ENCODE measurements at regions not wholly inside any gene's neighbourhood (a gene's known extent, or its start where the extent isn't known, plus 50 kb on each side); places are given as distances from the start of the nearest gene placed in this dataset.

DNA sequence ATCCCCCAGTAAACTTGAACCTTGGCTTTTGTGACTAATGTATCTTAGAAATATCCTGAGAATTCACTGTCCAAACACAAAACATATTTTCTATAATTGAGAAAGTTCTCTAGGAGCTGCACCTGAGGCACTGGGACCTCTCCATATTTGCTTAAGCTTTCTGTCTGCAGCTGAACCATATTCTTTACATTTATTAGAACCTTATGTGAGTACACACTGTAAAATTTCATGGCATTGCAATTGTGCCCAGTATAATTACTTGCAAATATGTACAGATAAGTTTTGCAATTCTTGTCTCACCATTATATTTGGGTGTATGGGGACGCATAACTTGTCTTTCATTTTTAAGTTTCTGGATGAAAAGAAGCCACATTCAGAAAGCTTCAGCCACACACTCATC, 280.7 kb upstream of the KLHL1 start:
- peaks cover 9 to 13% of the 10 kb centered on the region in 2 donors for H3K4me1 ChIP-seq (ENCODE audit: control insufficient read depth in 1 of 2, insufficient read depth in 2 of 2, low read length in 2 of 2)
- no peak overlapping the region for H3K27ac ChIP-seq (ENCODE audit: low read depth, low read length)
- no peaks in the 10 kb centered on the region for H3K27me3 ChIP-seq (ENCODE audit: control insufficient read depth in 1 of 2, insufficient read depth in 2 of 2, low read length in 2 of 2)
- H3K9me3 ChIP-seq (ENCODE audit: control insufficient read depth in 1 of 2, low read length in 2 of 2): no peaks in the 10 kb centered on the region
- no peak overlapping the region for H3K4me3 ChIP-seq (ENCODE audit: low read depth in 1 of 2, low read length in 2 of 2)
- H3K36me3 ChIP-seq (ENCODE audit: control insufficient read depth in 1 of 2, insufficient read depth in 2 of 2, low read length in 2 of 2): no peaks in the 10 kb centered on the region
- no peak overlapping the region for H3K9ac ChIP-seq (ENCODE audit: low read depth in 1 of 2, low read length in 2 of 2)

DNA sequence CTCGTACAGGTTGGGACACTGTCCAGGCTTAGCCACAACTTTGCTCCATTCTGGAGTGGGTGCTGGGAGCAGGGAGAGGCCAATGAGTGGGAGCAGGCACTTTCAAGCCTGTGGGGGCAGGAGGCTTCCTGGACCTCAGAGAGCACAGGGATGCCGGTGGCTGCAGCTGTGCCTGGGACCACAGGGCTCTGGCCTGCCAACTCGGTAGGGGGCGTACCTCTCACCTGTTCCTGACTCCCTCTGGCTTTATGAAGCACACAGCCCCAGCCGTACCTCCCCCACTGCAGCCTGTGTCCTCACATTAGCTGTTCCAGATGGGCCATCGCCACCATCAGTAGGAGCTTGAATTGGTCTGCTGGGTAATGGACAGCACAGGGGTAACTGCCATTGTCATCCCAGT, 278.7 kb upstream of the KLHL1 start:
- no peaks in the 10 kb centered on the region for H3K9me3 ChIP-seq (ENCODE audit: control insufficient read depth in 1 of 2, low read length in 2 of 2)
- H3K27ac ChIP-seq (ENCODE audit: low read depth, low read length): no peak overlapping the region
- H3K4me1 ChIP-seq (ENCODE audit: control insufficient read depth in 1 of 2, insufficient read depth in 2 of 2, low read length in 2 of 2): peaks cover 9 to 15% of the 10 kb centered on the region in 2 donors
- H3K9ac ChIP-seq (ENCODE audit: low read depth in 1 of 2, low read length in 2 of 2): no peak overlapping the region
- no peaks in the 10 kb centered on the region for H3K27me3 ChIP-seq (ENCODE audit: control insufficient read depth in 1 of 2, insufficient read depth in 2 of 2, low read length in 2 of 2)
- H3K36me3 ChIP-seq (ENCODE audit: control insufficient read depth in 1 of 2, insufficient read depth in 2 of 2, low read length in 2 of 2): no peaks in the 10 kb centered on the region
- H3K4me3 ChIP-seq (ENCODE audit: low read depth in 1 of 2, low read length in 2 of 2): no peak overlapping the region

DNA sequence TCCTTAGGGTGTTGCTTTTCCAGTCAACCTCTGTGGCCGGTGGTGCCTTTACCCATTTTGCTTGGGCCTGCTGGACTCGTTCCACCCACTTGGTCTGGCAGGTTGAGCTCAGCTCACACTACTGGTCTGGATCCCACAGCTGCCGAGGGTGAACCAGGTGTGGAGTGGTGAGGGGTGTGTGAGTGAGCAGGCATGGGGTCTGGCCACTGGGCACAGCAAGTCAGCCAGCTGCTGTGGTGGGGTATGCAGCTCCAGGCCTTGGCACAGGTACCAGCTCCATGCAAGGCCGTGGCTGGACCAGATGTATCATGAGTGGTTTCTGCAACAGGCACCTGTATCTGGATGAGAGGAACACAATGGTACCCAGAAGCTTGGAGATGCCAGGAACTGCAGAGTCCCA, 277.6 kb upstream of the KLHL1 start:
- peaks cover 10 to 16% of the 10 kb centered on the region in 2 donors for H3K4me1 ChIP-seq (ENCODE audit: control insufficient read depth in 1 of 2, insufficient read depth in 2 of 2, low read length in 2 of 2)
- H3K9me3 ChIP-seq (ENCODE audit: control insufficient read depth in 1 of 2, low read length in 2 of 2): no peaks in the 10 kb centered on the region
- H3K4me3 ChIP-seq (ENCODE audit: low read depth in 1 of 2, low read length in 2 of 2): no peak overlapping the region
- H3K36me3 ChIP-seq (ENCODE audit: control insufficient read depth in 1 of 2, insufficient read depth in 2 of 2, low read length in 2 of 2): no peaks in the 10 kb centered on the region
- no peaks in the 10 kb centered on the region for H3K27me3 ChIP-seq (ENCODE audit: control insufficient read depth in 1 of 2, insufficient read depth in 2 of 2, low read length in 2 of 2)
- no peak overlapping the region for H3K27ac ChIP-seq (ENCODE audit: low read depth, low read length)
- H3K9ac ChIP-seq (ENCODE audit: low read depth in 1 of 2, low read length in 2 of 2): no peak overlapping the region

DNA sequence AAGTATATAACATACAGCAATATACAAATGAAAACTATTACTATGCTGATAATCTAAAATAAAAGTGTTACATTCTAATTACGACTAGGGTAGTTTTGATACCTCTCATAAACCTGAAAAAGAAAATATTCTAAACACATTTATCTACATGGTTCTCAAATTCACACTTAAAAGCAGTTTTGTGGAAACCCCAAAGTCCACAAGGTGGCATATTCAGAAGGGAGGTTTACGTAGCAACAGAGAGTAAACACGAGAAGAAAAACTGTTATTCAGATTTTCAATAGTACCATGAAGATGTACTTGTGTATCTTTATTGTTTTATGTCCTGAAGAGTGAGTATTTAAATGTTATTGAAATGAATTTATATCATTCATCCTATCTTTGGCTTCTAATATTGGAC, 275.9 kb upstream of the KLHL1 start:
- Histone ChIP-seq H3K9ac (ENCODE audit: low read depth in 1 of 2, low read length in 2 of 2) (no peak overlapping the region), H3K36me3 (ENCODE audit: control insufficient read depth in 1 of 2, insufficient read depth in 2 of 2, low read length in 2 of 2) (no peaks in the 10 kb centered on the region), H3K27ac (ENCODE audit: low read depth, low read length) (no peak overlapping the region), H3K4me3 (ENCODE audit: low read depth in 1 of 2, low read length in 2 of 2) (no peak overlapping the region), H3K27me3 (ENCODE audit: control insufficient read depth in 1 of 2, insufficient read depth in 2 of 2, low read length in 2 of 2) (no peaks in the 10 kb centered on the region), H3K9me3 (ENCODE audit: control insufficient read depth in 1 of 2, low read length in 2 of 2) (no peaks in the 10 kb centered on the region), H3K4me1 (ENCODE audit: control insufficient read depth in 1 of 2, insufficient read depth in 2 of 2, low read length in 2 of 2) (peaks cover 5 to 10% of the 10 kb centered on the region in 2 donors)

DNA sequence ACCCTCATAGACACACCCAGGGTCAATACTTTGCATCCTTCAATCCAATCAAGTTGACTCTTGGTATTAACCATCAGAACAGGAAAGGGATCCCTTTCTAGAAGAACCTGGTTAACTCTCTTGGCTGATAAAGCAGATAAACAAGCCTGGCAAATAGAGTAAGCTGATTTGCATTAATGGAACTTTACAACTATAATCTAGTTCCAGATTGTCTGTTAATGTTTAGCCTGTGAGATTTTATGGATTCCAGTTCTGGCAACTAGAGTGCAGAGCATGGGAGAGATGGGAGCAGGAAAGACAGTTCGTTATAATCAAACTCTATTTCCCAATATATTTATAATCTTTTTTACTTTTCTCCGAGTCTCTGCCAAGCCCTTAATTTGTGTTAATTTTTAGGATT, 272.6 kb upstream of the KLHL1 start:
- Histone ChIP-seq H3K9ac (ENCODE audit: low read depth in 1 of 2, low read length in 2 of 2) (no peak overlapping the region), H3K4me1 (ENCODE audit: control insufficient read depth in 1 of 2, insufficient read depth in 2 of 2, low read length in 2 of 2) (peaks cover 5 to 12% of the 10 kb centered on the region in 2 donors), H3K36me3 (ENCODE audit: control insufficient read depth in 1 of 2, insufficient read depth in 2 of 2, low read length in 2 of 2) (no peaks in the 10 kb centered on the region), H3K27me3 (ENCODE audit: control insufficient read depth in 1 of 2, insufficient read depth in 2 of 2, low read length in 2 of 2) (no peaks in the 10 kb centered on the region), H3K9me3 (ENCODE audit: control insufficient read depth in 1 of 2, low read length in 2 of 2) (no peaks in the 10 kb centered on the region), H3K4me3 (ENCODE audit: low read depth in 1 of 2, low read length in 2 of 2) (no peak overlapping the region), H3K27ac (ENCODE audit: low read depth, low read length) (no peak overlapping the region)

DNA sequence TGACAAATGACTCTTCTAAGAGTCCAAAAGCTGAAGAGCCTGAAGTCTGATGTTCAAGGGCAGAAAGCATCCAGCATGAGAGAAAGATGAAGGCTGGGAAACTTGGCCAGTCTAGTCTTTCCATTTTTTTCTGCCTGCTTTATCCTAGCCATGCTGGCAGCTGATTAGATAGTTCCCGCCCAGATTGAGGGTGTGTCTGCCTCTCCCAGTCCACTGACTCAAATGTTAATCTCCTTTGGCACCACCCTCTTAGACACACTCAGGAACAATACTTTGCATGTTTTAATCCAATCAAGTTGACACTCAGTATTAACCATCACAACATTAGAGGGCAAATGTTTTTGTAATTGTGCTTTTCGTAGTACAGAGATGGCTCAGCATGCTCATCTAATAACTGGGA, 267.5 kb upstream of the KLHL1 start:
- Histone ChIP-seq H3K9ac (ENCODE audit: low read depth in 1 of 2, low read length in 2 of 2) (no peak overlapping the region), H3K36me3 (ENCODE audit: control insufficient read depth in 1 of 2, insufficient read depth in 2 of 2, low read length in 2 of 2) (no peaks in the 10 kb centered on the region), H3K4me1 (ENCODE audit: control insufficient read depth in 1 of 2, insufficient read depth in 2 of 2, low read length in 2 of 2) (peaks cover 0 to 6% of the 10 kb centered on the region in 2 donors), H3K27ac (ENCODE audit: low read depth, low read length) (no peak overlapping the region), H3K9me3 (ENCODE audit: control insufficient read depth in 1 of 2, low read length in 2 of 2) (no peaks in the 10 kb centered on the region), H3K4me3 (ENCODE audit: low read depth in 1 of 2, low read length in 2 of 2) (no peak overlapping the region), H3K27me3 (ENCODE audit: control insufficient read depth in 1 of 2, insufficient read depth in 2 of 2, low read length in 2 of 2) (no peaks in the 10 kb centered on the region)

DNA sequence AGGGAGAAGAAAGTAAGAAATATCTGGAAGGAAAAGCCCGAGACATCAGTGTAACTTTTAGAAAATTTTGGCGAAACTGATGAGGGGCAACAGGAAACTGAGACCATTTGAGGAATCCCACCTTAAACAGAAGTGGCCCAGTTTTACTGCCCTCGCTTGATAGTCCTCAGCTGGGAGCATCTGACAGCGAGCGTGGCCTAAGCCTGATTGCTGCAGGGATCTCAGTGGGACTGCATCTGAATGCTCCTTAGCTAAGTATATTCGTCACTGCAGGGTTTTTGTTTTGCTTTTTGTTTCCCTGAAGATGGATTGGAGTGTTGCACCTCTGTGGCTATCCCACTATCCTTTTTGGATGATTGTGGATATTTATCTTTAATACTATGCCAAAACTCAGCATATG, 262.7 kb upstream of the KLHL1 start:
- H3K4me1 ChIP-seq (ENCODE audit: control insufficient read depth in 1 of 2, insufficient read depth in 2 of 2, low read length in 2 of 2): peaks cover 4 to 12% of the 10 kb centered on the region in 2 donors
- no peak overlapping the region for H3K9ac ChIP-seq (ENCODE audit: low read depth in 1 of 2, low read length in 2 of 2)
- no peaks in the 10 kb centered on the region for H3K36me3 ChIP-seq (ENCODE audit: control insufficient read depth in 1 of 2, insufficient read depth in 2 of 2, low read length in 2 of 2)
- no peaks in the 10 kb centered on the region for H3K27me3 ChIP-seq (ENCODE audit: control insufficient read depth in 1 of 2, insufficient read depth in 2 of 2, low read length in 2 of 2)
- H3K4me3 ChIP-seq (ENCODE audit: low read depth in 1 of 2, low read length in 2 of 2): no peak overlapping the region
- no peaks in the 10 kb centered on the region for H3K9me3 ChIP-seq (ENCODE audit: control insufficient read depth in 1 of 2, low read length in 2 of 2)
- no peak overlapping the region for H3K27ac ChIP-seq (ENCODE audit: low read depth, low read length)

DNA sequence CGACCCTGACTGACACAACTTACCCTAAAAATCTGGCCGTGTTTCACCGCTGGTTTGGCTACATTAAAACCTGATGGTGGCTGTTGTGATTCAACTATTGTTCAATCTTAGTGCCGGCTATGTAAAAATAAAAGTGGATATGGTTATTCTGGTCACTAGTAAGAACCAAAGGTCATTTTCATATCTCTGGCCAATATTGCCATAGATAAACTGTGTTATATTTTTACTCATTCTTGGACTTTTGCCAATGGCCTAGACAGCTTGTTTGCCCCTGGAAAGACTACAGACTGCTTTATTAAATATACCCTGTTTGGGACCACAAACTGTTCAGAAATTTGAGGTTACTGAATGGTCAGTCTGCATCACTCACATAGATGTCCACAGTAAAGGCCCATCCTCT, 258.5 kb upstream of the KLHL1 start:
- Histone ChIP-seq H3K9me3 (ENCODE audit: control insufficient read depth in 1 of 2, low read length in 2 of 2) (no peaks in the 10 kb centered on the region), H3K27ac (ENCODE audit: low read depth, low read length) (no peak overlapping the region), H3K4me1 (ENCODE audit: control insufficient read depth in 1 of 2, insufficient read depth in 2 of 2, low read length in 2 of 2) (peaks cover 4 to 8% of the 10 kb centered on the region in 2 donors), H3K27me3 (ENCODE audit: control insufficient read depth in 1 of 2, insufficient read depth in 2 of 2, low read length in 2 of 2) (no peaks in the 10 kb centered on the region), H3K4me3 (ENCODE audit: low read depth in 1 of 2, low read length in 2 of 2) (peak overlapping the region in 1 of 2 donors; percentile 18), H3K36me3 (ENCODE audit: control insufficient read depth in 1 of 2, insufficient read depth in 2 of 2, low read length in 2 of 2) (no peaks in the 10 kb centered on the region), H3K9ac (ENCODE audit: low read depth in 1 of 2, low read length in 2 of 2) (no peak overlapping the region)

DNA sequence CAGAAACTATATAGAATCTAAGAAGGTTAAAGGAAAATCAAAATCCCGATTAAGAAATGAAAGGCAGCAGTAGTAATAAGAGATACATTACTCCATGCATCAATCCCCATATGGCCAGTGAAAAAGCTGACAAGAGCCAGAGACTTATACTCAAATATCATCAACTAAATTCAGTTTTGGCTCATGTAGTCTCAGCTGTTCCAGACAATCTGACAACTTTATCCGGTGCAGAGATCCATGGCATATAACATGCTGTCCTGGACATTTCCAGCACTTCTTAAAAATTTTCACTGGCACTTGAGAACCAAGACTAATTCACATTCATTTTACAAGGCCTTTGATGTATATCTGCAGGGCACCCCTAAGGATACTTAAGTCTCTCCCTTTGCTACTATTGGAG, 255.7 kb upstream of the KLHL1 start:
- no peaks in the 10 kb centered on the region for H3K27me3 ChIP-seq (ENCODE audit: control insufficient read depth in 1 of 2, insufficient read depth in 2 of 2, low read length in 2 of 2)
- H3K9me3 ChIP-seq (ENCODE audit: control insufficient read depth in 1 of 2, low read length in 2 of 2): no peaks in the 10 kb centered on the region
- H3K9ac ChIP-seq (ENCODE audit: low read depth in 1 of 2, low read length in 2 of 2): no peak overlapping the region
- no peaks in the 10 kb centered on the region for H3K36me3 ChIP-seq (ENCODE audit: control insufficient read depth in 1 of 2, insufficient read depth in 2 of 2, low read length in 2 of 2)
- H3K4me3 ChIP-seq (ENCODE audit: low read depth in 1 of 2, low read length in 2 of 2): no peak overlapping the region
- peaks cover 4 to 8% of the 10 kb centered on the region in 2 donors for H3K4me1 ChIP-seq (ENCODE audit: control insufficient read depth in 1 of 2, insufficient read depth in 2 of 2, low read length in 2 of 2)
- no peak overlapping the region for H3K27ac ChIP-seq (ENCODE audit: low read depth, low read length)

DNA sequence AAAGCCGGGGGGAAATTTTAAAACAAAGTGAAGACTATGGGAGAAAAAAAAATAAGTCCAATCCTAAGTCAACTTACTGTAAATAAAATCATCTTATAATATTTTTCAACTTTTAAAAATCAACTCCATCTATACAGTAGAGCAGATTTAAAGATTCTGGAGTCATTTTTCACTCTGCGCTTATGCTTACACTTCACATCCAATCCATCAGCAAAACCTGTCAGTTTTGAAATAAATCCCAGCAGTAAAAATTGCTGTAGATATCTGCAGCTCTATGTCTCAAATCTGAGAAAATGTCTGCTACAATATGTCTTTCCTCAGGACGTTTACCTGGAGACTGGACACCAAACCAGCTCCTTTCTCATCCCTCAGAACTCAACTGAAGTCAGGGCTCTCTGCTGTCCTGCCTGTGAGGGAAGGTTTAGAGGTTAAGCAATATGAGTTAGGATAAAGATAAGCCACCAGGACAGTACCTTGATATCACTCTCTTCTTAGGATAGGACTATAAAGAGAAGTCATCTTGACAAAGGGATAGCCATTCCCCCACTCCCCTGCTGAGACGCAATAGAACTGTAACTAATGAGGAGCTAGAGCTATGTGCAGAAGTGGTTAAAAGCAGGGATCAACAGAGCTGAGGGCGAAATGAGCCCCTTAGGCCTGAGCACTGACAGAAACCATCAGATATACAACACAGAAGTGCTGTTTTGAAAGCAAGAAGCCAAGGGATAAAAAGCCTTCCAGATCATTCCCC, 254.7 kb upstream of the KLHL1 start:
- Histone ChIP-seq H3K9me3 (ENCODE audit: control insufficient read depth in 1 of 2, low read length in 2 of 2) (no peaks in the 10 kb centered on the region), H3K27me3 (ENCODE audit: control insufficient read depth in 1 of 2, insufficient read depth in 2 of 2, low read length in 2 of 2) (no peaks in the 10 kb centered on the region), H3K27ac (ENCODE audit: low read depth, low read length) (no peak overlapping the region), H3K4me1 (ENCODE audit: control insufficient read depth in 1 of 2, insufficient read depth in 2 of 2, low read length in 2 of 2) (peaks cover 4 to 8% of the 10 kb centered on the region in 2 donors), H3K9ac (ENCODE audit: low read depth in 1 of 2, low read length in 2 of 2) (no peak overlapping the region), H3K4me3 (ENCODE audit: low read depth in 1 of 2, low read length in 2 of 2) (no peak overlapping the region), H3K36me3 (ENCODE audit: control insufficient read depth in 1 of 2, insufficient read depth in 2 of 2, low read length in 2 of 2) (no peaks in the 10 kb centered on the region)
